Breast epithelium (tissue), 4 donors: ENCODE measurements at regions not wholly inside any gene's neighbourhood (a gene's known extent, or its start where the extent isn't known, plus 50 kb on each side); places are given as distances from the start of the nearest gene placed in this dataset.

ENCODE experiments used
- DNase-seq, 2 donors: peaks; one replicate each; pipeline ENCODE4 v3.0.0-alpha.2; 2019; ENCODE audit warnings: low spot score in 2 of 2
- H3K27ac ChIP-seq, 2 donors: fragments of 200-600 bp; sonication (generic) in 1 of 2; one replicate each; pipeline ENCODE4 v1.5.1; 2016 to 2019; ENCODE audit warnings: mild to moderate bottlenecking in 1 of 2
- H3K27me3 ChIP-seq, 2 donors: fragments of 200-600 bp; sonication (generic) in 1 of 2; one replicate each; pipeline versions ENCODE4 v1.5.1 to v1.6.0; 2017 to 2019; ENCODE audit warnings: control low read depth in 1 of 2, mild to moderate bottlenecking in 1 of 2
- H3K36me3 ChIP-seq: fragments of 200-600 bp; one replicate; pipeline ENCODE4 v1.5.1; 2019
- H3K4me1 ChIP-seq, 2 donors: fragments of 200-600 bp; sonication (generic); one replicate each; pipeline ENCODE4 v1.5.1; 2016 to 2019; ENCODE audit warnings: control low read depth in 1 of 2
- H3K4me3 ChIP-seq, 3 donors: fragments of 200-600 bp; sonication (generic); 1 replicate in 2 of 3; 2 replicates in 1 of 3; pipeline ENCODE4 v1.5.1; 2016 to 2019; ENCODE audit warnings: mild to moderate bottlenecking in 3 of 3, moderate library complexity in 2 of 3
- H3K9me3 ChIP-seq, 2 donors: fragments of 200-600 bp; sonication (generic) in 1 of 2; one replicate each; pipeline ENCODE4 v1.5.1; 2016 to 2019; ENCODE audit warnings: control low read depth in 1 of 2
- POLR2A ChIP-seq: fragments of 450-650 bp; IDR thresholded peaks from one replicate; pipeline ENCODE4 v1.6.1; 2016; ENCODE audit warnings: antibody characterized with exemption, mild to moderate bottlenecking, moderate library complexity
- POLR2AphosphoS5 ChIP-seq, 3 donors: sonication (generic); formaldehyde crosslinking; IDR thresholded peaks; one replicate each; pipeline ENCODE4 v1.6.1; 2017; ENCODE audit warnings: antibody characterized with exemption in 3 of 3
- intact Hi-C: fragments of 100-400 bp; cut with DNase I; formaldehyde crosslinking; loops from one replicate; pipeline ENCODE4 v1.15.1; 2023; ENCODE audit warnings: low total_unique reads
- TF ChIP-seq, protein P1 (sequence below), 3 donors: fragments of 450-650 bp; IDR thresholded peaks; one replicate each; pipeline ENCODE4 v1.5.1; 2016 to 2017; ENCODE audit warnings: antibody characterized with exemption in 3 of 3, mild to moderate bottlenecking in 3 of 3, moderate library complexity in 3 of 3

DNA sequence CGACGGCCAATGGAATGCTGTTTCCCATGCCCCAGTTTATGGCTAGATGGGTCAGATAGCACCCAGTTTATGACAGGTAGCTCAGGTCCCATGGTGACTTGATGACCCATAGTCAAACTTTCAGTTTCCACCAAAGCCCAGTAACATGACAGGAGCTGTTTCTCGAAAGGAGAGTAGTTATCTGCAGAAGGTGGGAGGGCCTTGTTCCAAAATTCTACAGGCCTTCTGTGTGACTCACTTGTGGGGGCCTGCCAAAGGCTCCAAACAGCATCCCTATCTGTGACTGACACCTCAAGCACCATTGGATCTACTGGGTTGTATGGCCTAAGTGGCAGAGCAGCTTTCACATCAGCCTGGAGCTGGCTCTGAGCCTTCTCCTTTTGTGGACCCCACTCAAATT lies 379.7 kb upstream of the MANEA start:
- no peak overlapping the region for H3K27ac ChIP-seq
- DNase-seq, result no peak
- no peak overlapping the region for H3K4me3 ChIP-seq
- H3K27me3 ChIP-seq, result no peaks in the 10 kb centered on the region
- TF ChIP-seq, protein P1, sequence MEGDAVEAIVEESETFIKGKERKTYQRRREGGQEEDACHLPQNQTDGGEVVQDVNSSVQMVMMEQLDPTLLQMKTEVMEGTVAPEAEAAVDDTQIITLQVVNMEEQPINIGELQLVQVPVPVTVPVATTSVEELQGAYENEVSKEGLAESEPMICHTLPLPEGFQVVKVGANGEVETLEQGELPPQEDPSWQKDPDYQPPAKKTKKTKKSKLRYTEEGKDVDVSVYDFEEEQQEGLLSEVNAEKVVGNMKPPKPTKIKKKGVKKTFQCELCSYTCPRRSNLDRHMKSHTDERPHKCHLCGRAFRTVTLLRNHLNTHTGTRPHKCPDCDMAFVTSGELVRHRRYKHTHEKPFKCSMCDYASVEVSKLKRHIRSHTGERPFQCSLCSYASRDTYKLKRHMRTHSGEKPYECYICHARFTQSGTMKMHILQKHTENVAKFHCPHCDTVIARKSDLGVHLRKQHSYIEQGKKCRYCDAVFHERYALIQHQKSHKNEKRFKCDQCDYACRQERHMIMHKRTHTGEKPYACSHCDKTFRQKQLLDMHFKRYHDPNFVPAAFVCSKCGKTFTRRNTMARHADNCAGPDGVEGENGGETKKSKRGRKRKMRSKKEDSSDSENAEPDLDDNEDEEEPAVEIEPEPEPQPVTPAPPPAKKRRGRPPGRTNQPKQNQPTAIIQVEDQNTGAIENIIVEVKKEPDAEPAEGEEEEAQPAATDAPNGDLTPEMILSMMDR (IDR thresholded peaks at IDR 0.05), result no peak
- TF ChIP-seq POLR2AphosphoS5 (IDR thresholded peaks at IDR 0.05) (no peak), POLR2A (no peak)
- no peaks in the 10 kb centered on the region for H3K9me3 ChIP-seq
- H3K4me1 ChIP-seq, result no peaks in the 10 kb centered on the region
- intact Hi-C loops, result no loop called here
- no peaks in the 10 kb centered on the region for H3K36me3 ChIP-seq

DNA sequence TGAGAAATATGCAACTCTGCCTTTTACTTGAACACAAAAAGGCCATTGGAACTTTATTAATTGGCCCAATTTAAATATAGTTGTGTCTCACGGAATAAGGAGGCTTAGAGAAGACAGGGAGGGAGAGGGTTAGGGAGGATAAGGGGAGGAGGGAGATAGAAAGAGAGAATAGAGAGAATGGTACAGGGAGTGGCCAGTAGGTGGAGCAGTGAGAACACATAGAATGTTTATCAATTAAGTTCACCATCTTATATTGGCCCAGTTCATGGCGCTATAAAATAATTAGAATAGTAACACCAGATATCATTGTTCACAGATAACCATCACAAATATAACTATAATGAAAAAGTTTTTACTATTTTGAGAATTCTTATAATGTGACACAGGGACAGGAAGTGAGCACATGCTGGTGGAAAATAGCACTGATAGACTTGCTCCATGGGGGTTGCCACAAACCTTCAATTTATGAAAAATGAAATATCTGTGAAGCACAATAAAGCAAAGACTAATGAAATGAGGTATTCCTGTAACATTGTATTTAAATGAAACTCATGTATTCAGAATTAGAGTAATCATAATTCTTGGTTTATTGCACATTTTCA lies 374.1 kb upstream of the MANEA start:
- DNase-seq, result no peak
- H3K4me1 ChIP-seq, result no peaks in the 10 kb centered on the region
- intact Hi-C loops, result no loop called here
- H3K36me3 ChIP-seq, result no peaks in the 10 kb centered on the region
- no peaks in the 10 kb centered on the region for H3K27me3 ChIP-seq
- no peak overlapping the region for H3K4me3 ChIP-seq
- TF ChIP-seq POLR2A, result no peak
- TF ChIP-seq, protein P1 (IDR thresholded peaks at IDR 0.05), result peak in 2 of 3 donors; percentile 12 to 20
- no peak for TF ChIP-seq POLR2AphosphoS5 (IDR thresholded peaks at IDR 0.05)
- no peaks in the 10 kb centered on the region for H3K9me3 ChIP-seq
- no peak overlapping the region for H3K27ac ChIP-seq

DNA sequence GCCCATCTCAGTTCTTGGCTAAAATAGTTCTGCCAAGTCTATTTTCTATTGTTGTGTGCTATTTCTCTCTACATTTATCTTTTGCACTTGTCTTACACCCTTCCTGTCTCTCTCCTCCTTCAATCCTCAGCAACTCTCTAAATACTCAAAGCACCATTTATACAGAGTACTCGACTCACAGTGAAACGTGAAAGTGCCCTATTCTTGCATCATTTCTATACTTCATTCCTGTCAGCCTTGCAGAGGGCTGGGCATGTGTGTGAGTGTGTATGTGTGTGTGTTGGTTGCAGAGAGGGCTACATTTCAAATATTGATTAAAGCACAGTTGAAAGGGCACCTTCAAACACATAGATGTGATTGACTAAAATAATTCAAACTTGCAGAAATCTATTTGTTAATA lies 373.2 kb upstream of the MANEA start:
- Histone ChIP-seq H3K4me3 (no peak overlapping the region), H3K9me3 (no peaks in the 10 kb centered on the region), H3K36me3 (no peaks in the 10 kb centered on the region), H3K27ac (no peak overlapping the region), H3K27me3 (no peaks in the 10 kb centered on the region), H3K4me1 (no peaks in the 10 kb centered on the region)
- TF ChIP-seq POLR2A, result no peak
- TF ChIP-seq, protein P1 (IDR thresholded peaks at IDR 0.05), result no peak
- no peak for TF ChIP-seq POLR2AphosphoS5 (IDR thresholded peaks at IDR 0.05)
- no peak for DNase-seq
- intact Hi-C loops, result no loop called here

DNA sequence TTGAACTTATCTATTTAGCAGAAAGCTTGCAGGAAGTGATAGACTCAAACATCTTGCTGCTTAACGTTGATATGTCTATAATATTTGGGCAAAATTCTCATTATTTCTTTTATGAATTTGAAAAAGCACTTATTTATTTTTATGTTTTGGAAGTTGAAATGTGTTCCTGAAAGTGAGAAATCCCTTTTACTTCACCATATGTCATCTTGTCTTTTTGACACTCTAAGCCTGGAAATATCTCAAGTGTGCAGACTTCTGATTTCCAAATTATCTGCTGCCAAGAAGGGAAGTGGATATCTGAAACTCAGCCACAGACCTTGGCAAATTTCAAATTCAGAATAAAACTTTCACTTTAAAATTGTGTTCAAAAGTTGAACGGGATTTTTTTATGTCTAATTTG lies 368.7 kb upstream of the MANEA start:
- Histone ChIP-seq H3K4me1 (no peaks in the 10 kb centered on the region), H3K36me3 (no peaks in the 10 kb centered on the region), H3K27ac (no peak overlapping the region), H3K9me3 (no peaks in the 10 kb centered on the region), H3K27me3 (no peaks in the 10 kb centered on the region), H3K4me3 (no peak overlapping the region)
- intact Hi-C loops, result no loop called here
- no peak for DNase-seq
- TF ChIP-seq POLR2A (no peak), POLR2AphosphoS5 (IDR thresholded peaks at IDR 0.05) (no peak)
- TF ChIP-seq, protein P1 (IDR thresholded peaks at IDR 0.05), result no peak

DNA sequence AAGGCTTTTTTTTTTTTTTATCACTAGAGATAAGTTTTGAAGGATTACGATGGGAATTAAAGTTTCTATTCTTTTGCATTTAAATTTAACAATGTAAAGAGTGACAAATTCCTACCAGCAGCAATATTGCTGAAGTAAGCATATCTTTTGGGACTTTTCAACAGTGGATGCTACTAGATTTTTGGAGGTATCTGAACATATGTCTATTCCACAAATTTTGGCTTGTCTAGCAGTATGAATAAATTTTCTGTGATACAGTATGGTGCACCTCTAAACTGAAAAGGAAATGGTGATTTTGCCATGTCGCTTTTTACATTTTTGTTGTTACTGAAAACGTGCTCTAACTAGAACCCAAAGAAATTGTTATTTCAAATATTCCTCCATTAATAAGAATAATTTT lies 368.3 kb upstream of the MANEA start:
- intact Hi-C loops, result no loop called here
- Histone ChIP-seq H3K27me3 (no peaks in the 10 kb centered on the region), H3K36me3 (no peaks in the 10 kb centered on the region), H3K9me3 (no peaks in the 10 kb centered on the region), H3K4me3 (no peak overlapping the region), H3K4me1 (no peaks in the 10 kb centered on the region), H3K27ac (no peak overlapping the region)
- DNase-seq, result no peak
- TF ChIP-seq POLR2A (no peak), POLR2AphosphoS5 (IDR thresholded peaks at IDR 0.05) (no peak)
- TF ChIP-seq, protein P1 (IDR thresholded peaks at IDR 0.05), result no peak
